SH-SY5Y (cell line): ENCODE measurements at regions not wholly inside any gene's neighbourhood (a gene's known extent, or its start where the extent isn't known, plus 50 kb on each side); places are given as distances from the start of the nearest gene placed in this dataset.

Experiments
- GATA2 ChIP-seq: IDR thresholded peaks from 2 replicates; pipeline ENCODE4 v1.6.1; 2011; ENCODE audit warnings: mild to moderate bottlenecking, low read depth, low read length
- GATA3 ChIP-seq: IDR thresholded peaks from 2 replicates; pipeline ENCODE4 v1.6.1; 2011; ENCODE audit warnings: low read depth, mild to moderate bottlenecking, low read length, moderate library complexity

- TF ChIP-seq GATA2, result no peak
- TF ChIP-seq GATA3, result no peak
Observed at GRCh38 chr3:170695486-170696064, 109.7 kb upstream of the SLC7A14 start.
